Muscle layer of colon (tissue), 2 donors: ENCODE measurements at regions not wholly inside any gene's neighbourhood (a gene's known extent, or its start where the extent isn't known, plus 50 kb on each side); places are given as distances from the start of the nearest gene placed in this dataset.

Source experiments
- H3K27ac ChIP-seq: one replicate; pipeline ENCODE4 v1.7.0; 2013; ENCODE audit warnings: low read depth, mild to moderate bottlenecking, low read length, moderate library complexity
- H3K27me3 ChIP-seq, 2 donors: one replicate each; pipeline ENCODE4 v1.7.0; 2013; ENCODE audit warnings: low read length in 2 of 2, mild to moderate bottlenecking in 2 of 2; ENCODE audit not compliant: insufficient read depth in 2 of 2, control insufficient read depth in 1 of 2
- H3K36me3 ChIP-seq: one replicate; pipeline ENCODE4 v1.7.0; 2013; ENCODE audit warnings: mild to moderate bottlenecking, low read length; ENCODE audit not compliant: insufficient read depth
- H3K4me1 ChIP-seq: one replicate; pipeline ENCODE4 v1.7.0; 2013; ENCODE audit warnings: mild to moderate bottlenecking, low read length; ENCODE audit not compliant: insufficient read depth
- H3K4me3 ChIP-seq, 2 donors: one replicate each; pipeline ENCODE4 v1.7.0; 2013; ENCODE audit warnings: low read length in 2 of 2, low read depth in 1 of 2, mild to moderate bottlenecking in 1 of 2, moderate library complexity in 1 of 2
- H3K9ac ChIP-seq: one replicate; pipeline ENCODE4 v1.7.0; 2013; ENCODE audit warnings: low read length
- H3K9me3 ChIP-seq: one replicate; pipeline ENCODE4 v1.7.0; 2013; ENCODE audit warnings: mild to moderate bottlenecking, low read length
- donor health status: abdominal sarcoma.
- donor health status: Adenocarcinoma of cecum.

- no peaks in the 10 kb centered on the region for H3K9me3 ChIP-seq
- H3K27me3 ChIP-seq: peaks cover 2 to 25% of the 10 kb centered on the region in 2 donors
- H3K27ac ChIP-seq: no peak overlapping the region
- no peak overlapping the region for H3K4me3 ChIP-seq
- no peaks in the 10 kb centered on the region for H3K36me3 ChIP-seq
- no peaks in the 10 kb centered on the region for H3K4me1 ChIP-seq
- H3K9ac ChIP-seq: no peak overlapping the region
Observed at GRCh38 chrX:68912113-68912512, 83.3 kb downstream of the EFNB1 start.

GRCh38 chrX:68910731-68911428, 82.1 kb downstream of the EFNB1 start:
- Histone ChIP-seq H3K36me3 (no peaks in the 10 kb centered on the region), H3K9ac (no peak overlapping the region), H3K9me3 (no peaks in the 10 kb centered on the region), H3K4me1 (no peaks in the 10 kb centered on the region), H3K27me3 (peaks cover 5 to 25% of the 10 kb centered on the region in 2 donors), H3K4me3 (no peak overlapping the region), H3K27ac (no peak overlapping the region)

GRCh38 chrX:68909945-68910344, 81.1 kb downstream of the EFNB1 start:
- H3K4me1 ChIP-seq: no peaks in the 10 kb centered on the region
- H3K27me3 ChIP-seq: peaks cover 5 to 25% of the 10 kb centered on the region in 2 donors

GRCh38 chrX:68908071-68908470, 79.2 kb downstream of the EFNB1 start:
- Histone ChIP-seq H3K9me3 (no peaks in the 10 kb centered on the region), H3K4me1 (no peaks in the 10 kb centered on the region), H3K36me3 (no peaks in the 10 kb centered on the region), H3K27ac (no peak overlapping the region), H3K27me3 (peaks cover 5 to 13% of the 10 kb centered on the region in 2 donors), H3K4me3 (no peak overlapping the region), H3K9ac (no peak overlapping the region)

More at GRCh38 chrX:68909945-68910344, 81.1 kb downstream of the EFNB1 start:
- Histone ChIP-seq H3K36me3 (no peaks in the 10 kb centered on the region), H3K4me3 (no peak overlapping the region), H3K9ac (no peak overlapping the region), H3K9me3 (no peaks in the 10 kb centered on the region), H3K27ac (no peak overlapping the region)

- H3K27me3 ChIP-seq: peaks cover 0 to 5% of the 10 kb centered on the region in 2 donors
- no peaks in the 10 kb centered on the region for H3K36me3 ChIP-seq
- no peaks in the 10 kb centered on the region for H3K4me1 ChIP-seq
- H3K4me3 ChIP-seq: no peak overlapping the region
- no peak overlapping the region for H3K27ac ChIP-seq
- no peaks in the 10 kb centered on the region for H3K9me3 ChIP-seq
- no peak overlapping the region for H3K9ac ChIP-seq
Observed at GRCh38 chrX:68902706-68903504, 74.1 kb downstream of the EFNB1 start.

GRCh38 chrX:68901519-68901918, 72.7 kb downstream of the EFNB1 start:
- no peaks in the 10 kb centered on the region for H3K36me3 ChIP-seq
- no peak overlapping the region for H3K9ac ChIP-seq
- H3K4me3 ChIP-seq: no peak overlapping the region
- H3K27me3 ChIP-seq: no peaks in the 10 kb centered on the region
- H3K9me3 ChIP-seq: no peaks in the 10 kb centered on the region
- no peak overlapping the region for H3K27ac ChIP-seq
- H3K4me1 ChIP-seq: no peaks in the 10 kb centered on the region

GRCh38 chrX:68898598-68898997, 69.8 kb downstream of the EFNB1 start:
- H3K36me3 ChIP-seq: no peaks in the 10 kb centered on the region
- no peak overlapping the region for H3K27ac ChIP-seq
- no peaks in the 10 kb centered on the region for H3K27me3 ChIP-seq
- H3K4me1 ChIP-seq: peaks cover 11% of the 10 kb centered on the region
- no peak overlapping the region for H3K4me3 ChIP-seq
- H3K9ac ChIP-seq: no peak overlapping the region
- no peaks in the 10 kb centered on the region for H3K9me3 ChIP-seq

- Histone ChIP-seq H3K27ac (no peak overlapping the region), H3K9ac (no peak overlapping the region), H3K9me3 (no peaks in the 10 kb centered on the region), H3K4me3 (no peak overlapping the region), H3K4me1 (peaks cover 11% of the 10 kb centered on the region), H3K36me3 (no peaks in the 10 kb centered on the region), H3K27me3 (no peaks in the 10 kb centered on the region)
Observed at GRCh38 chrX:68897118-68897945, 68.5 kb downstream of the EFNB1 start.

GRCh38 chrX:68896581-68896980, 67.8 kb downstream of the EFNB1 start:
- Histone ChIP-seq H3K27me3 (no peaks in the 10 kb centered on the region), H3K36me3 (no peaks in the 10 kb centered on the region), H3K4me3 (no peak overlapping the region), H3K27ac (no peak overlapping the region), H3K9ac (no peak overlapping the region), H3K9me3 (no peaks in the 10 kb centered on the region), H3K4me1 (peaks cover 11% of the 10 kb centered on the region)

GRCh38 chrX:68895778-68896177, 67.0 kb downstream of the EFNB1 start:
- no peaks in the 10 kb centered on the region for H3K36me3 ChIP-seq
- peaks cover 11% of the 10 kb centered on the region for H3K4me1 ChIP-seq
- peak overlapping the region; percentile 65 for H3K27ac ChIP-seq
- H3K9me3 ChIP-seq: no peaks in the 10 kb centered on the region
- no peak overlapping the region for H3K9ac ChIP-seq
- H3K4me3 ChIP-seq: no peak overlapping the region
- H3K27me3 ChIP-seq: no peaks in the 10 kb centered on the region

GRCh38 chrX:68895341-68895755, 66.5 kb downstream of the EFNB1 start:
- no peaks in the 10 kb centered on the region for H3K9me3 ChIP-seq
- peaks cover 11% of the 10 kb centered on the region for H3K4me1 ChIP-seq
- no peak overlapping the region for H3K9ac ChIP-seq
- no peak overlapping the region for H3K4me3 ChIP-seq
- H3K36me3 ChIP-seq: no peaks in the 10 kb centered on the region
- H3K27me3 ChIP-seq: no peaks in the 10 kb centered on the region
- peak overlapping the region; percentile 65 for H3K27ac ChIP-seq
